GM21825 (cell line): ENCODE measurements at regions not wholly inside any gene's neighbourhood (a gene's known extent, or its start where the extent isn't known, plus 50 kb on each side); places are given as distances from the start of the nearest gene placed in this dataset.
A peak's percentile ranks its signal among the peaks of the same experiment; 100 is the strongest.

Experiments used
- ATAC-seq: cut with Tn5 transposase; IDR thresholded peaks from one replicate; pipeline ENCODE4 v1.9.1; 2021; ENCODE audit warnings: mild to moderate bottlenecking, moderate library complexity; ENCODE audit not compliant: unreplicated experiment

DNA sequence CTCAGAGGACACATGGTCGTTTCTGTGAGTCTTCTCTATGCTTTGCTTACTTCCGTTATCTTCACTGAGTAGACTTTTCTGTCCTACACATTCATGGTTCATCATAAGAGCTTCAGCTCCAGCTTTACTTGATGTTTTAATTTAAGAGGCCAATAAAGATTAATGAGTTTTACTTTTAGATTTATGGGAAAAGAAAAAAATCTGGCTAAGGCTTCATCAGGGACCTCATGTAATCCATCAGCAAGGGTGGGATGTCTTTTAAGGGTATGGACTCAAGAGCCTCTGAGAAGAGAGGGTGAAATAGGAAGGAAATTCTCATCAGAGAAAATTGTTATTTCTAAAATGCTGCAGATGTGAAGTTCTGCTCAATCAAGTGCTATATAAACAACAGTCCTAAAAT is 963.0 kb upstream of the RAG2 start:
- no peak for ATAC-seq

DNA sequence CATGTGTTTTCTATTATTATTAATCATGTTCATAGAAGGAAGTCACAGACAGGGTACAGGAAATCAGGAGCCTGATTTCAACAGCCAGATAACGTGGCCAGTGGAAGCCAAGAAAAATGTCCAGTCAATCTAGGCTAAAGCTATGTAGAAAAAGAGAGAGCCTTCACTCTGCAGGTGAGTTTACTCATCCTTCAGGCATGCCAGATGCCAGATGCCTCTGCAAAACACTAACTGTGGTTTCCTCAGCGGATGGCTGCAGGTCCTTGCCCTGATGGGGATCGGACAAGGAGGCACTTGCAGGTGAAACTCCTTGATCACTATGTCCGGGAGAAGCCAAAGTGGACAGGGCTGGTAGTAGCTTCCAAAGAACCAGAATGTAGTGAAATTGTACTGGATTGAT is 962.3 kb upstream of the RAG2 start:
- no peak for ATAC-seq

DNA sequence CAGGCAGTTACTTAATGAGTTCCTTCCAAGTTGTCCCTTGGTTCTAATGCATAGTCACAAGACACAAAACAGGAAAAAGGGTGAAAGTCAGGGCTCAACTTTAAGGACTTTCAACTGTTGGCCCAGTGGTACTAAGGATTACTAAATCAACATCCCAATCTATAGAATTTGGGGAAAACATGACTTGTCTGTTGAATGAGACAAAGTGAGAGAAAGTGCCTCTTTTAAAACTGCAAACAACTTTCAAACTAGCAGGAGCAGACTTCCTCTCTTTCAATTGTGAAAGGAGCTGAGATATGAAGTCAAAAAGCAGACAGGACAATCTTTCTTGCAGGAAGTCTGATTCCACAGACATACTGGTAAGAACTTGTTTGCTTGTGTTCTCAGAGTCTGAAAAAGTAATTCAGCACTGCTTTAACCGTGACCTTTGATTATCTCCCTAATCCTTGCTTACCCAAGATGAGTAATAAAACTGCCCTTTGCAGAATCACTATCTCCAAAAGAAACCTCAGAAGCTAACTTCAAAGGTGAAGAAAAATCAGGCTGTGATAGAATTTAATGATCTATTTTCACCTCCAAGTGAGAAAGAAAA is 960.7 kb upstream of the RAG2 start:
- ATAC-seq = no peak

DNA sequence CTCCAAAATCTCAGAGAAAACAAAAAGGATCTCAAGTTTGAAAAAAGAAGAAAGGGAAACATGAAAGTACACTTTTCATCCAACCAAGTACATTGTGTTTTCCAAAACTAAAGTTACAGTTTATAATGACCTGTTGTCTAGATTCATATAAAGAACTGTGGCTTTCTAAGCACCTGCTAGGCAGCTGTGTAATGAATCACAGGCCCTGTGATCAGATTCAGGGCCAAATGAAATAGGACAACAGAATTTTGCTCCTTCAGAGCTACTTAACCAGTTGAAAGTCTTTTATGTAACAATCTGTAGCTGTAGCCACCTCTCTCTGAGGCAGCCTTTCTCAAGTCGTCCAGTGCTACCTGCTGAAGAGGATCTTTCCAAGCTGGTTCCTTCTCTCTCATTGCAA is 960.0 kb upstream of the RAG2 start:
- ATAC-seq = no peak

DNA sequence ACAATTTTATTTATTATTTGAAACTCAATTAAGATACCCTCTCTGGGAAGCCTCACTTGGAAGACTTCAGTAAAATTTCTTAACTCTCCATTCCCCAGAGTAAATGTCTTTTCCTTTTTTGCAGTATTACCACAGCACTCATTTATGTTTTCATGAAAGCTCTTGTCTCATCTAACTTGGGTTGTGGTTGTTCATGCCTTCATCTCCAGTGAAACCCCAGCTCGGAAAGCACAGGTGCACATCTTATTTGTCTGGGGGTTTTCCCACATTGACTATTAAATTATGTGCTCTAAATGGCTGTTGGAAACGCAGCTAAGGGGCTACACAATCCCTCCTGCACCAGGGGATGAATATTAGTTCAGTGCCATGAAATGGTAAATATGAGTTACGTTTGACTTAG is 954.2 kb upstream of the RAG2 start:
- no peak for ATAC-seq

DNA sequence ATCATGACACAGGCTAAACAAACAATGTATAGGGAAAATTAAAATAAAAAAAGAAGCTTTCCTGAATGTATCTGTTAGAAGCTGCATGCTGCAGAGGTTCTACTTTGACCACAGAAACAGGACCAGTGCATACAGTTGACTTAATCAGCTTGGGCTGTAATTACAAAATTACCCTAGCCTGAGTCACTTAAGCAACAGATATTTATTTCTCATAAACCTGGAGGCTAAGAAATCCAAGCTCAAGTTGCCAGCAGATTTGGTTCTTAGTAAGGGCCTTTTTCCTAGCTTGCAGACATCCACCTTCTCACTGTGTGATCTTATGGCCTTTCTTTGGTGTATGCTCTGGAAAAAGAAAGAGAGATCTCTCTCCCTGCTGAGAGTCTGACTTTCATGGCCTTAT is 946.5 kb upstream of the RAG2 start:
- ATAC-seq = no peak

DNA sequence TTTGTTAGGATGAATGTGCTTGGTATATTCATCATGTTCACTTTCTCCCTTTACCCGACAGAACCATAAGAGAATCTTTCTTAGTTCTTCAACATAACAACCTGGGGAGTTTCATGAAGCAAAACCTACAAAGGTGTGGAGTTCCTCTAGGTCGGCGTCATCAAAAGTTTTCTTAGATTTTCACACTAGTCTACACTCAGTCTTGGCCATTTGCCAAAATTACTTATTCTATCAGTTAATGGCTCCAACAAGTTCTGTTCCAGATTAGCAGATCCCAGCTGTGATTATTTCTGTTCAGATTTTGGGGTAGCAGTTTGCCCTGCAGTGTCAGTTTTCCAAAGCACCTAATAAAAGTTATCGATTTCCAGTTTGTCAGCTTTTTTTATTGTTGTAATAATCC is 935.8 kb upstream of the RAG2 start:
- ATAC-seq = no peak

DNA sequence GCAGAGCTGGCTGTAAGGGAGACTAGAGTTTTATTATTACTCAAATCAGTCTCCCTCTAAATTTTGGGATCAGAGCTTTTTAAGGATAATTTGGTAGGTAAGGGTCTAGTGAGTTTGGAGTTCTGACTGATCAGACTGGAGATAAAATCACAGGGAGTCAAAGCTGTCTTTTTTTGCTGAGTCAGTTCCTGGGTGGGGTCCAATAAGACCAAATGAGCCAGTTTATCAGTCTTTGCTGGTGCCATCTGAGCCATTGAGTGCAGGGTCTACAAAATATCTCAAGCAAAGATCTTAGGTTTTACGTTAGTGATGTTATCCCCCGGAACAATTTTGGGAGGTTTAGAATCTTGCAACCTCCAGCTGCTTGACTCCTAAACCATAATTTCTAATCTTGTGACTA is 935.1 kb upstream of the RAG2 start:
- no peak for ATAC-seq

DNA sequence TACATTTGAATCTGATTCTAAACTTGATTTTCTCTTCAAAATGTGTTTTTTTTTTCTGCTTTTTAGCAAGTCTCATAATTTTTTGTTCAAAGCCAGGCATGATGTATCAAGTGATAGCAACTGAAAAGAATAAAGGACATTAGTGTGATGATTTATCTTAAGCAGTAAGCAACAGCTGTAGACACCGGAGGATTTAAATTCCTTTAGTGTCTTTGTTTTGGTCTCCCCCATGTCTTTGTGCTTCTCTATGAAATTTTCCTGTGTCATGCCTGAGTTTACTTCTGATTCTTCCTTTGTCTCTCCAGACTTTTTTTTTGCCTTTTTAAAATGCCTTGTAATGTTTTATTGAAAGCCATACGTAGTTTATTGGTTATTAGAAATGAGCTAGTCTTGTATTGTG is 934.2 kb upstream of the RAG2 start:
- ATAC-seq = no peak

DNA sequence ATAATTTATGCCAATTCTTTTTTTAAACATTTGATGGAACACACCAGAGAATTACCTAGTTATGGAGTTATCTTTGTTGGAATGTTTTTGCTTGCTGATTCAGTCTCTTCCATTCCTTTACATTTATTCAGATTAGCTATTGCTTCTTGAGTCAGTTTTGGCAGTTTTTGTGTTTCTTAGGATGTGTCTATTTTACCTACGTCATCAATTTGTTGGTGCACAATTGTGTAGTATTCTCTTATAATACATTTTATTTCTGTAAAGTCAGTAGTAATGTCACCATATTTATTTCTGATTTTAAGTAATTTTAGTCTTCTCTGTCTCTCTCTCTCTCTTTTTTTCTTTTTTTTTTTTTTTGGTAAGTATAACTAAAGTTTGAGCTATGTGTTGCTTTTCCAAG is 929.5 kb upstream of the RAG2 start:
- ATAC-seq = no peak

DNA sequence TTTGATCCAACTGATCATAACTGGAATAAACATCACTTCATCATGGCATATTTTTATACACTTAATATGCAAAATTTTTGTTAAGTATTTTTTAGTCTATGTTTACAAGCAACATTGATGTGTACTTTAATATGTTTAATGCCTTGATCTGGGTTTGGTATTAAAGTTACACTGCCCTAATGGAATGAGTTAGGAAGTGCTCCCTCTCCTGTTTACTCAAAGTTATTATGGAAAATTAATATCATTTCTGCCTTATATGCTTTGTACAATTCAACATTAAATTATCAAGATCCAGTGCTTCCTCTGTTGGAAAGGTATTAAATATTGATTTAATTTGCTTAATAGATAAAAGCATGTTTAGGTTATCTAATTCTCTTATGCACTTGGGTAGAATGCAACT is 927.3 kb upstream of the RAG2 start:
- ATAC-seq = no peak

DNA sequence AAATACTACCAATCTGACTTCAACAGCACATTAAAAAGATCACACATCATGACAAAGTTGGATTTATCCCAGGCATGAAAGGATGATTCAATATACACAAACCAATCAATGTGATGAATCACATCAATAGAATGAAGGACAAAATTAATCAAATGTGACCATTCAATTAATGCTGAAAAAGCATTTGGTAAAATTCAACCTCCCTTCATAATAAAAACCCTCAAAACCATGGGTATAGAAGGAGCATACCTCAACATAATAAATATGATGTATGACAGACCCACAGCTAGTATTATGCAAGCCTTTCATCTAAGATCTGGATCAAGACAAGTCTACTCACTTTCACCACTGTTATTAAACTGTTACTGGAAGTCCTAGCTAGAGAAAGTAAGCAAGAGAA is 921.7 kb upstream of the RAG2 start:
- ATAC-seq = no peak

DNA sequence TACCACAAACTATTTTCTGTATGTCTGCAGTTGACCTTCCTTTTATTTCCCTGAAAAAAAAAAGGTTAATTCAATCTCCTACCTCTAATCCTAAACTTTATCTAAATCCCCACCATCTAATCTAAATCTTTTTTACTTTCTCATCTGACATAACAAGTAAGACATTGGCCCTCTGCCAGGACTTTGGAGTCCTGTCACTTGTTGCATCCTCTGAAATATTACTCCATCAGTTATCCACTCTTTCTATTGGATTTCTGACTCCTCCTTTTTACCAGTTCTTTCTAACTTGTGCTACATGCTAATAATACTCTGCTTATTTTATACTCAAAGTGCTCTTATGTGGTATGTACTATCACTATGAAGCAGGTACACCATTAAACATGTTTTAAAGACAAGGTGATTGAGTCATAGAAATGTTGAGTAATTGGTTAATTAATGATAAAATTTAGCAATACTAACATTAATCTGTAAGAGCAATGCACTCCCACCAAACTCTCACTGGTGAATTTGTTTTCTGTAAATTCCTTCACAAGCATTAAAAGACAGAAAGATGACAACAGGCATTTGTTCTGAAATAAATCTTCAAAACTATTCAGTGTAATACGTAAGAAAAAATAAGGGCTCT is 914.2 kb upstream of the RAG2 start:
- ATAC-seq = no peak

DNA sequence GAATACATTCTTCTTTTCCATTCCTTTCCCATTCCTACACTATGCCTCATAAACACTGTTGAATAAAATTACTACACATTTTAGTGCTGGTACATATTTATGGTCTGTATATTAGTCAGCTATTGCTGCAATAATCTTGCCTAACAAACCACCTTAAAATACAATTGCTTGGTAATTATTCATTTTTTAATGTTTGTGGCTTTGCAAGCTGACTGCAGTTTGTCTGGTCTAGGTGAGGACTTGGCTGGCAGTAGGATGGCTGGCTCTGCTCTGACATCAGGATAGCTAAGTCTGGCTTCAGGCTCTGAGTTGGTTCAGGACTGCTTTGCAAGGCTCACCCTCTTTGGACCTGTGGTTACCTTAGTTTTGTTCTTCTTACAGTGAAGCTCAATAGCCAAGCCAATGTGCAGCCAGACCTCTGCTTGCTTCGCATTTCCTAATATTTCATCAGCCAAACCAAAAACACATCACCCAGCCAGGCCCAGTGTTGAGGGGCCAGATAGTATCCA is 913.4 kb upstream of the RAG2 start:
- ATAC-seq = no peak

DNA sequence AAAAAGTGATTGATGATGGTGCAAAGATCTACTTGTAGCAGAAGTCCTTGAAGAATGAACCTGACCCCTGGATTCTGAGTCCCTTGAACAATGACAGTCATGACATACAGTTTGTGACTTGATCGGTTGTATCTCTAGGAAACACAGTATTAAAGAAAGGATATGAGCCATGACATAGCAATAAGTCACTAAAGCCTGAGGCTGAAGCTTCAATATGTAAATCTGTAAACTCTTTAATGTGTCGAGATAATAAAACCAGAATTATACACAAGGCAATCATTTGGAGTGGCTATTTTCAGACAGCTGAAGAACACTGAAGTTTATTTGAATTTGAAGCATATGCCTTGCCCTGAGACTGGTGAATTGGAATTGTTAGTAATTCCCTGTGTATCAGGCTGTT is 911.5 kb upstream of the RAG2 start:
- no peak for ATAC-seq

DNA sequence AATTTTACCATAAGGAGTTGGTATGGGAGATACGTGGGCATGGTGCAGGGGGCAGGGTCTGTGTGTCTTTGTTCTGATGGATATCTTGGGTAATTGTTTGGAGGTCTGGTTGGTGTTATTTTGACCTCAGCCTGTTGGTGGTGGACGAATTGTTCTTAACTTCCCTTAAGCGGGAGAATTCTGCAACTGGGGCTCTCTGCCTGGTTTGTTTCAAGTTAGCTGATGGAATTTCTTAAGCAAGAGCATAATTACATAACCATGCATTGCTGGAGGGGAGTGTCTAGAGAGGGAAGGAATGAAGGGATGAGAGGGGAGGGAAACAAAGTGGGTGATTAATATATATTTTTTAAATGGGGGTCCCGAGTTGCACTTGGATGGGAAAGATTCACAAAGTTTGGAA is 908.5 kb upstream of the RAG2 start:
- no peak for ATAC-seq

DNA sequence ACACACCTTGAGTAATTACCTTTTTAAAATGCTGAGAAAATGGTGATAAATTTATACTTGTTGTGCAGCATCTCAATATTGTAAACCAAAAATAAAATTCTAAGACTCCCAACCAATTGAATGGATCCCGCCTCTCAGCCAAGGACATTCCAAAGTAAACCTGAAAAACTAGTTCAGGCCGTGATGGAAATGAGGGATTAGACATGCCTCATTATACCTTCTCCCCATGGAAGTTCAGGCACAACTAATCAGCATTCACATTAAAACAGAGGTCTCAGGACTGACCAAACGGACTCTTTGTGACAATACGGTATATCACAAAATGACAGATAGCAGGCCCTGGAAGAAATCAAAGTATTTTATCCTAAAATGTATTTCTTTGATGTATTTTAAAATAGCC is 907.4 kb upstream of the RAG2 start:
- no peak for ATAC-seq

DNA sequence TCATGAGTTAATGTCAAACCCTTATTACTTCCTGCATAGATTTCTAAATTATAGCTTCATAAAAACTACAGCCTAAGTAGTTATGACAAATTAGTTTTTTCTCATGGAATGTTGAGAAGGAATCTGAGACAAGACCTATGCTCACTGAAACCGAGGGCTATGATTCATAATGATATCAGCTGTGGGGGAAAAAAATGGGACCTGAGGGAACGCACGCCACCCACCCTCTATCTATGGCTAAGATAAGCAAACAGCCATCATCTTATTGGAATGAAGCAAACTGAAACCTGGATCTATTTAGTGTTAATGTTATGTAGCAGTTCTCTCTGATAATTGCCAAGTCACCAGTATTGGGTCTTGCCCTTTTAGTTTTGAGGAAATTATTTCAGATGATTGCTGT is 906.9 kb upstream of the RAG2 start:
- no peak for ATAC-seq

DNA sequence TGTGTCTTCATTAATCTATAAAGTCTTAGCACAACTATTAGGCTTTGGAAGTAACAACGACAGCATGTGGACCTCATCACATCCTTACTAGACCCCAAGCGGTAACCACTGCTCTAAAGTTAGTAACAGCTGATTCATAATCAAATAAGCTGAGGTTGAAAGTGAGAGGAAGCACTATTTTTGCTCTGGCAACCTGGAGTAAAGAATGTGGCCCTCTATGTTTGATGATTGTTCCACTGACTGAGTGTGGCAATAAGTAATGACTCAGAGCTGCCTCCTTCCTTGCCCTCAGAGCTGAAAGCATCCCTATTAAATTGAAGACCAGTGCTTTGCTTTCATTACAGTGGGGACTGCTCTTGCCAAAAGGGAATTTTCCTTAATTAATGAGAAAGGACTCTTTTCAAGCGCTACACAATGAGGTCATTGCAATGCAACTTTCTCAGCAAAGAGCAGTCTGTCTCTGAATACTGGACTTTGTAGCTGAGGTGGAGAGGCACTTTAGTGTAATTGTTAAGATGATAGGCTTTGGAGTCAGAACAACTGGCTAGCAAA is 906.1 kb upstream of the RAG2 start:
- ATAC-seq = peak; percentile 94

DNA sequence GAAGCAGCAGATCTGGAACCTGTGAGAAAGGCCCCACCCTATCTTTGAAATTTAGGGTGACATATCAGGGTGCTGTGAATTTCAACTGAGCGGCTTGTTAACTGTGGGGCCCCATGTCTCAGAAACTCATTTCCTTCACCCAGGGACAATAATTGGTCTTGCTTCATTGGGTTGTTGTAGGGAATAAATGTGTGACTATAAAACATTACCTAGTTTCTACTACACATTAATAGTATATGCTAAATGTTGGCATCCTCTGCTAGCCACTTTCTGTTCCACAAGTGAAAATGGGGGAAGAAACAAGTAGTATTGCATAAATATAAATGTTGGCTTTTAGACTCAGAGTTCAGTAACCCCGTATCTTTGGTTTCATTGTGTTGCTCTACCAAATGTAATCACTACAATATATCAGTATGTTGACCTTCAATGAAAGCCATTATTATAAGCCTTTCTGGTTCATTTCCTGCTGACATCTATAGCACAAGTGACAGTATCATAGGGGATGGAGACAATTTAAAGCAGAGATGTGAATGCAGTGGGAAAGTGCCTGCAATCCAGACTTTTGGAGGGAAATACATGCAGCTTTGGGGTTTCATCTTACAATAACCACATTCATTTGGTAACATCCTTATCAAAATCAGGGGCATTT is 905.5 kb upstream of the RAG2 start:
- peak; percentile 51 for ATAC-seq

DNA sequence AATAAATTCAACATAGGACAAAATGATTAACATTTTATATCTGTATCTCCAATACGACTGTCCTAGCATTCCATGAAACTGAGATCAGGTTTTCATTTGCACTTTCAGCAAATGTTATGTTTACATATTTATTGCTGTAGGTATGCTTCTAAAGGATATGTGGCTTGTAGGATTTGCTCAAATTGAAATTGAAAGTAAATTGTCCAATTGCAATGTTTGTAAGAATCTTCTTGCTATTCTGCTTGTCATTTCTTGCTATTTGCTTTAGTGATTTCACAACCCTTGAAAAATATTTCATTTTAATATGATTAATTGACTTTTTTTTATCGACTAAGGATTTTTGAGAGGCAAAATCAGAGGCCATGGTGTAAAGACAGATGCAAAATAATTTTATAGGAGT is 904.2 kb upstream of the RAG2 start:
- ATAC-seq = no peak

DNA sequence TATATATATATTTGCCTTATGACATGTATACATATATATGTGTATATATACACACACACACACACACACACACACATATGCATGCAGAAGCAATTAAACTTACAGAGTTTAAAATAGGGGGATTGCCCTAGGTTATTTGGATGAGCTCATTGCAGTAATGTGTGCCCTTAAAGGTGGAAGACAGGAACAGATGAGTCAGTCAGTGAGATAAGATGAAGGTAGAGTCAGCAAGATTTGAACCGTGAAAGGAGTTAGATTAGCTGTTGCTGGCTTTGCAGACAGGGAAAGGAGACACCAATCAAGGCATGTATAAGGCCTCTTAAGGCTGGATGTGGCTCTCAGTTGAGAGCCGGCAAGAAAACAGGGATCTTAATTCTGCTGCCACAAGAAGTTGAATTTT is 902.4 kb upstream of the RAG2 start:
- no peak for ATAC-seq
